Suppressor macrophage treated with lipopolysaccharide for 4 hours (primary cell): ENCODE measurements at regions not wholly inside any gene's neighbourhood (a gene's known extent, or its start where the extent isn't known, plus 50 kb on each side); places are given as distances from the start of the nearest gene placed in this dataset.

Source experiments
- DNase-seq: peaks from one replicate; pipeline ENCODE4 v3.0.0-alpha.2; 2020

DNA sequence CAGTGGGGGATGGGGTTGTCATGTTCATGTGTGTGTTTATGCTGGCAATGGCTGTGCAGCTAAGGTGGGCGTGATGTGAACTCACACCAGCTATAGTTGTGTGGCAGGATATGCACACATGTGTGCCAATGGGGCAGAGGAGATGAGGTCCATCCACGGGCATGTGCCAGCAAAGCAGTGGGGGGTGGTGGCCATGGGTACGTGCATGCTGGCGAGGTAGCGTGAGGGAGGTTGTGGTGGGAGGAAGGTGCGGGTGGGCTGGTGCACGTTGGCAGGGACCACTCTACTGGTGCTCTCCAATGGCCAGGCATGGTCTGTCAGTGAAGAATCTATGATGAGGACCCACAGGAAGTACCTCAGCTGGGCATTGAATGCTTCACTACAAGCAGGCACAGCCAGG is 567.5 kb upstream of the SORCS1 start:
- DNase-seq: no peak

- DNase-seq: peak; percentile 22
Observed at GRCh38 chr10:107728807-107729206, 564.3 kb upstream of the SORCS1 start.

GRCh38 chr10:107727767-107728317 is 563.3 kb upstream of the SORCS1 start:
- DNase-seq: no peak

- no peak for DNase-seq
Observed at GRCh38 chr10:107718864-107719263, 554.4 kb upstream of the SORCS1 start.

- DNase-seq: peak; percentile 62
Observed at GRCh38 chr10:107717046-107717445, 552.5 kb upstream of the SORCS1 start.

- DNase-seq: no peak
Observed at GRCh38 chr10:107715565-107715964, 551.1 kb upstream of the SORCS1 start.

- no peak for DNase-seq
Observed at GRCh38 chr10:107708981-107709380, 544.5 kb upstream of the SORCS1 start.

- no peak for DNase-seq
Observed at GRCh38 chr10:107706096-107706725, 541.7 kb upstream of the SORCS1 start.

- DNase-seq: no peak
Observed at GRCh38 chr10:107701943-107702342, 537.4 kb upstream of the SORCS1 start.

DNA sequence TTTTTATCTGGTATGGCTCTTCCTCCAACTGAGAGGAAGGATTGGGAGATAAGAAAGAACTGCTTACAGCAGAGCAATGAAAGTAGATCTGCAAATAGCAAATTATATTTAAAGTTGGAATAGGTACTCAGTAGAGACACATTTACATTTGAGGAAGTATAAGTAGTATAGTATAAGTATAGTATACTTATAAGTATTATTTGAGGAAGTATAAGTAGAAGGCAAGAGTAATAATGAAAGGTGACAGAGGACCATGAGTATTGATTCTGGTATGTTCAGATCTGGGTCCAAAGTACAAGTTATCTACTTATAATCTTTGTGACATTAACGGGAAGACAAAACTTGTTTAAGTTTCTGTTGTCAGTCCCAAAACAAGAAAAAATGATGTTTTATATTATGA is 527.6 kb upstream of the SORCS1 start:
- DNase-seq: peak; percentile 21

DNA sequence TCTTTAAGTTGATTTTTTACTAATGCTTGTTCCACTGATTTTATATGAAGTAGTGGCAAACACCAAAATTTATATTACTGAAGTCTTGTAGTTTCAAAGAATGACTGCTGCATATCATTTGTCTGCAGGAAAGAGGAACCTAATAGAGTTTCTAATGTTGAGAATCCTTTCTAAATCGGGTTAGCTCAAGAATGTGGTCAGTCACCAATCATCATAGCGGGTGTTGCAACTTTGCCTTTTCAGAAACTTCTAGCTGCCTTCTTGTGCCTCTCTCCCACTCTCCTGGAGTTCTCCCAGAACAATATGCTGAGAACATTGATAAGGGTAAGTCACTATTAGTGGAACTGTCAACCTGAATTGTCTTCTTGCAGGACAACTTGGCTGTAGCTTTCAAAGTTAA is 524.8 kb upstream of the SORCS1 start:
- DNase-seq: peak; percentile 69

- DNase-seq: peak; percentile 60
Observed at GRCh38 chr10:107687701-107688100, 523.2 kb upstream of the SORCS1 start.

GRCh38 chr10:107686095-107686494 is 521.6 kb upstream of the SORCS1 start:
- peak; percentile 77 for DNase-seq

GRCh38 chr10:107671960-107672359 is 507.5 kb upstream of the SORCS1 start:
- DNase-seq: no peak

- DNase-seq: no peak
Observed at GRCh38 chr10:107666214-107666613, 501.7 kb upstream of the SORCS1 start.

- no peak for DNase-seq
Observed at GRCh38 chr10:107665459-107665858, 501.0 kb upstream of the SORCS1 start.

GRCh38 chr10:107657851-107658250 is 493.3 kb upstream of the SORCS1 start:
- DNase-seq: no peak

GRCh38 chr10:107656932-107657331 is 492.4 kb upstream of the SORCS1 start:
- DNase-seq: no peak

DNA sequence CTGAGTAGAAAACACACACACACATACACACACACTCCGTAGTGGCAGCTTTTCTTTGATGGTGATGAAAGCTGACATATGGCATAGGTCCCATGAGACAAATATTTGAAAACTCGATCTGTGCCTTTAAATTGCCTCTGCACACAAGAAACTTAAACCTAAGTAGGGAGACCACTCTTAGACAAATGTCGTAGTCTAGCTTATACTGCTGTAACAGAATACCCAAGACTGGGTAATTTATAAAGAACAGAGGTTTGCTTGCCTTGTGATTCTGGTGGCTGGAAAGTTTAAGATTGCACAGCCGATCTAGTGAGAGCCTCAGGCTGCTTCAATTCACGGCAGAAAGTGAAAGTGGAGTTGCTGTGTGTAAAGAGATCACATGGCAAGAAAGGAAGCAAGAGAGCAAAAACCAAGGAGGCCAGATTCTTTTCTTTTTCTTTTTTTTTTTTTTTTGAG is 489.4 kb upstream of the SORCS1 start:
- peak; percentile 78 for DNase-seq

- no peak for DNase-seq
Observed at GRCh38 chr10:107650939-107651338, 486.4 kb upstream of the SORCS1 start.

GRCh38 chr10:107649249-107649648 is 484.7 kb upstream of the SORCS1 start:
- DNase-seq: no peak

GRCh38 chr10:107647462-107647861 is 483.0 kb upstream of the SORCS1 start:
- DNase-seq: no peak

- no peak for DNase-seq
Observed at GRCh38 chr10:107631876-107632275, 467.4 kb upstream of the SORCS1 start.

DNA sequence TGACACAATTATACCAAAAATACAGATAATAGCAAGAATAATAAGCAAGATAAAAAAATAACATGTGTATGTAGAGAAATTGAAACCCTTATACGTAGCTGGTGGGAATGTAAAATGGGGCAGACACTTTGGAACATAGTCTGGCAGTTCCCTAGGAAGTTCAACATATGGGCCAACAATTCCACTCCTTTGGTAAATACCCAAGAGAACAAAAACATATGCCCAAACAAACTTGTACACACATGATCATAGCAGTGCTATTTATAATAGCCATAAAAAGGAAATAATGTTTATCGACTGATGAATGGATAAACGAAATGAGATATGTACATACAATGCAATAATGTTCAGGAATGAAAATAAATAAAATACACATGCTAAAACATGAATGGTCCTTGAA is 462.4 kb upstream of the SORCS1 start:
- DNase-seq: no peak

DNA sequence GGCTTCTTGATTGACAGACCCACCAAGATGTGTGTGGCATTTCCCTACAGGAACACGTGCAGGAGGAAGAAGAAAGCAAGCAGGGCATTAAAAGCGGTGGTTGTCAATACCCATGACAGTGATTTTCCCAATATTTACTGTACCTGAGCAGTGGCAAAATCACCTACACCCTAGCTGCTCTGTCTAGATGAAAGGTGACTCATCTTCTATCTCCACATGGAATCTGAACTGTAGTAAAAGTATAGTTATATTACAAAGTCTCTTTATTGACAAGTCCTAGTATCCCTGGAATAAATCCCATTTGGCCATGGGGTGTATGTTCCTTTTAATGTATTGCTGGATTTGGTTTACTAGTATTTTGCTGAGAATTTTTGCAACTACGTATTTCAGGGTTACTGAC is 458.8 kb upstream of the SORCS1 start:
- no peak for DNase-seq
